ENCODE measurements at regions not wholly inside any gene's neighbourhood (a gene's known extent, or its start where the extent isn't known, plus 50 kb on each side); places are given as distances from the start of the nearest gene placed in this dataset.
A peak's percentile ranks its signal among the peaks of the same experiment; 100 is the strongest.
"Not testable (repeated sequence)": the region's sequence is repeated elsewhere in the genome, so short reads cannot be mapped to it uniquely, and the experiment has no call there.

GRCh38 chr16:58792188-58792587 is 58.1 kb upstream of the GOT2 start:
- Histone ChIP-seq H3K27me3 (no peaks in the 10 kb centered on the region), H3K36me3 (ENCODE audit: low read depth, missing control alignments) (no peaks in the 10 kb centered on the region), H3K4me1 (peaks cover 4% of the 10 kb centered on the region), H3K4me3 (no peak overlapping the region), H3K27ac (no peak overlapping the region), H3K9me3 (no peaks in the 10 kb centered on the region)
- TF ChIP-seq CTCF (IDR thresholded peaks at IDR 0.05) (no peak), POLR2A (IDR thresholded peaks at IDR 0.05) (no peak)
- intact Hi-C loops (cut with DNase I; ENCODE audit: low total_unique reads): no loop called here
- DNase-seq: peak; percentile 43
- 24 to 42% methylated on average over 2 of the region's 2 CpGs for WGBS, 2 donors

- H3K27ac ChIP-seq; H3K4me3 ChIP-seq; intact Hi-C loops (cut with DNase I; ENCODE audit: low total_unique reads); H3K36me3 ChIP-seq (ENCODE audit: low read depth, missing control alignments); H3K27me3 ChIP-seq; H3K9me3 ChIP-seq; H3K4me1 ChIP-seq; DNase-seq: not testable (repeated sequence)
- WGBS, 2 donors: 95 to 98% methylated on average over 21 to 25 of the region's 32 CpGs
Measured at GRCh38 chr16:58790816-58791557, 56.9 kb upstream of the GOT2 start.

GRCh38 chr16:58789351-58789750 is 55.2 kb upstream of the GOT2 start:
- TF ChIP-seq POLR2A (IDR thresholded peaks at IDR 0.05) (no peak), CTCF (IDR thresholded peaks at IDR 0.05) (no peak)
- DNase-seq: no peak
- H3K27ac ChIP-seq: no peak overlapping the region
- no peaks in the 10 kb centered on the region for H3K27me3 ChIP-seq
- WGBS, 2 donors: 70 to 84% methylated on average over 4 of the region's 4 CpGs
- peaks cover 4% of the 10 kb centered on the region for H3K4me1 ChIP-seq
- H3K4me3 ChIP-seq: no peak overlapping the region
- no peaks in the 10 kb centered on the region for H3K9me3 ChIP-seq
- intact Hi-C loops (cut with DNase I; ENCODE audit: low total_unique reads): no loop called here
- H3K36me3 ChIP-seq (ENCODE audit: low read depth, missing control alignments): no peaks in the 10 kb centered on the region

Small RNA genes lying in the stretch of these regions (small RNA-seq; reads per million reads assigned to genes)
- 0 reads per million in 2 donors for gene AC018554.2
- gene AC092121.1: 0 reads per million in 2 donors
- 0 reads per million in 2 donors for gene RF00017
- 0.09 reads per million in 2 donors for gene RNU4-58P
- gene RPS27P27: 0 reads per million in 2 donors

Measured in testis (tissue), 2 donors.